ENCODE measurements at regions not wholly inside any gene's neighbourhood (a gene's known extent, or its start where the extent isn't known, plus 50 kb on each side); places are given as distances from the start of the nearest gene placed in this dataset.
A peak's percentile ranks its signal among the peaks of the same experiment; 100 is the strongest.

GRCh38 chr4:155434904-155435303, 58.1 kb upstream of the MAP9 start:
- H3K36me3 ChIP-seq (ENCODE audit: control insufficient read depth in 2 of 4, insufficient read depth in 4 of 4, low read length in 3 of 4): no peaks in the 10 kb centered on the region
- TF ChIP-seq, protein P1, sequence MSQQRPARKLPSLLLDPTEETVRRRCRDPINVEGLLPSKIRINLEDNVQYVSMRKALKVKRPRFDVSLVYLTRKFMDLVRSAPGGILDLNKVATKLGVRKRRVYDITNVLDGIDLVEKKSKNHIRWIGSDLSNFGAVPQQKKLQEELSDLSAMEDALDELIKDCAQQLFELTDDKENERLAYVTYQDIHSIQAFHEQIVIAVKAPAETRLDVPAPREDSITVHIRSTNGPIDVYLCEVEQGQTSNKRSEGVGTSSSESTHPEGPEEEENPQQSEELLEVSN (IDR thresholded peaks at IDR 0.05): no peak
- TF ChIP-seq, protein P2, sequence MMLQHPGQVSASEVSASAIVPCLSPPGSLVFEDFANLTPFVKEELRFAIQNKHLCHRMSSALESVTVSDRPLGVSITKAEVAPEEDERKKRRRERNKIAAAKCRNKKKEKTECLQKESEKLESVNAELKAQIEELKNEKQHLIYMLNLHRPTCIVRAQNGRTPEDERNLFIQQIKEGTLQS (IDR thresholded peaks at IDR 0.05; ENCODE audit: insufficient read depth, low read depth, low read length): 0 out of 2 replicates have a peak, but pooled peaks have one; percentile 25
- no peak for TF ChIP-seq SIRT6 (IDR thresholded peaks at IDR 0.05; ENCODE audit: low read length)
- no peak for TF ChIP-seq FOSL1 (IDR thresholded peaks at IDR 0.05; ENCODE audit: insufficient read depth, low read depth, low read length)
- no peak for TF ChIP-seq CBX5 (IDR thresholded peaks at IDR 0.05; ENCODE audit: low read depth, low read length)
- peak; percentile 78; the same call in 1 of the 2 replicates for TF ChIP-seq CEBPB (IDR thresholded peaks at IDR 0.05; ENCODE audit: low read depth, low read length)

More at GRCh38 chr4:155434904-155435303, 58.1 kb upstream of the MAP9 start:
- DNase-seq (ENCODE audit: low read depth in 1 of 2, low spot score in 2 of 2) (no peak), FAIRE-seq (no peak)
- H3K27ac ChIP-seq (ENCODE audit: low read depth, low read length): no peak overlapping the region
- H4K8ac ChIP-seq (ENCODE audit: extremely low read depth, insufficient read depth, low read length): no peak overlapping the region
- H2AK5ac ChIP-seq (ENCODE audit: low read depth, low read length): no peak overlapping the region
- H3K27me3 ChIP-seq (replicated peaks in 1 of 4; ENCODE audit: control insufficient read depth in 3 of 4, extremely low read depth in 1 of 4, insufficient read depth in 3 of 4, low read length in 3 of 4): peaks cover 12 to 25% (median 14%) of the 10 kb centered on the region in 4 experiments; a peak in 6 of 7 replicates
- peaks cover 0 to 2% of the 10 kb centered on the region in 2 experiments for H4K20me1 ChIP-seq (replicated peaks in 1 of 2; ENCODE audit: control insufficient read depth in 1 of 2, insufficient read depth in 2 of 2, low read length in 2 of 2)
- no peak overlapping the region for H3K4me2 ChIP-seq (ENCODE audit: insufficient read depth in 1 of 2, low read depth in 2 of 2, low read length in 2 of 2)
- H2BK12ac ChIP-seq (ENCODE audit: low read depth, low read length): no peak overlapping the region
- H3K79me2 ChIP-seq (ENCODE audit: control insufficient read depth in 1 of 2, insufficient read depth in 2 of 2, low read length in 2 of 2): no peaks in the 10 kb centered on the region
- no peaks in the 10 kb centered on the region for H3K23me2 ChIP-seq (ENCODE audit: low read depth, low read length)
- H4K91ac ChIP-seq (replicated peaks; ENCODE audit: insufficient read length, low read length): no peak overlapping the region
- H3K4ac ChIP-seq (replicated peaks; ENCODE audit: insufficient read length, low read depth, low read length): no peak overlapping the region
- H2BK5ac ChIP-seq (ENCODE audit: low read depth, low read length): no peak overlapping the region
- H3K4me3 ChIP-seq (ENCODE audit: extremely low read depth in 1 of 4, insufficient read depth in 2 of 4, low read depth in 3 of 4, low read length in 4 of 4): no peak overlapping the region
- H3K4me1 ChIP-seq (replicated peaks in 1 of 4; ENCODE audit: control insufficient read depth in 3 of 4, insufficient read depth in 4 of 4, low read length in 3 of 4): no peaks in the 10 kb centered on the region
- no peak overlapping the region for H4K5ac ChIP-seq (ENCODE audit: insufficient read length, low read depth, low read length)
- H3K18ac ChIP-seq (ENCODE audit: extremely low read depth, low read length): no peak overlapping the region
- no peak overlapping the region for H2AFZ ChIP-seq (ENCODE audit: low read length)
- 94% methylated on average over 3 of the region's 3 CpGs; no CpG with 5 or more reads in 1 of the 2 experiments for WGBS, 2 experiments (ENCODE audit: extremely low coverage in 1 of 2, insufficient coverage in 1 of 2, insufficient read length in 1 of 2, insufficient replicate concordance in 2 of 2, low coverage in 1 of 2, low lambda C conversion rate in 2 of 2, missing lambda C conversion rate in 1 of 2)
- no peak overlapping the region for H3K56ac ChIP-seq (replicated peaks; ENCODE audit: insufficient read length, low read depth, low read length)
- H3K23ac ChIP-seq (ENCODE audit: insufficient read length): no peak overlapping the region
- no peak overlapping the region for H2BK20ac ChIP-seq (ENCODE audit: low read length)
- ChIA-PET POLR2A (ENCODE audit: partially characterized antibody) (no interaction called here), CTCF (ENCODE audit: partially characterized antibody) (interaction anchor here (0.7 to 0.9 kb wide), 2 partner anchors 14 to 1304 kb away, joined by 3 read pairs; no protein-coding TSS in a partner anchor)
- no peak overlapping the region for H2BK120ac ChIP-seq (replicated peaks; ENCODE audit: low read depth, low read length)
- H3K14ac ChIP-seq (ENCODE audit: insufficient read length): no peak overlapping the region
- H3K9ac ChIP-seq (replicated peaks in 1 of 4; ENCODE audit: extremely low read depth in 1 of 4, low read depth in 3 of 4, low read length in 3 of 4): no peak overlapping the region
- no peaks in the 10 kb centered on the region for H3K79me1 ChIP-seq (ENCODE audit: low read depth, low read length)
- no peak overlapping the region for H2BK15ac ChIP-seq (ENCODE audit: low read length)
- no peaks in the 10 kb centered on the region for H3K9me3 ChIP-seq (ENCODE audit: insufficient read depth in 2 of 2, low read depth in 1 of 2, low read length in 1 of 2)

Data from H1 (cell line).